C4-2B (cell line): ENCODE measurements at regions not wholly inside any gene's neighbourhood (a gene's known extent, or its start where the extent isn't known, plus 50 kb on each side); places are given as distances from the start of the nearest gene placed in this dataset.
"Not testable (repeated sequence)": the region's sequence is repeated elsewhere in the genome, so short reads cannot be mapped to it uniquely, and the experiment has no call there.

ENCODE experiments used
- CTCF ChIP-seq: fragments of 450-650 bp; conservative IDR thresholded peaks from 2 replicates; pipeline ENCODE4 v1.5.1; 2017; ENCODE audit warnings: mild to moderate bottlenecking
- ZFX ChIP-seq: fragments of 450-650 bp; IDR thresholded peaks from 2 replicates; pipeline ENCODE4 v1.6.1; 2017

- TF ChIP-seq CTCF, ZFX: not testable (repeated sequence)
These were observed 71.2 kb upstream of the TWIST2 start for GRCh38 chr2:238776761-238777046.
